Natural killer cell treated with Interleukin-12 subunit alpha and Interleukin-12 subunit beta and Interleukin-15 and Interleukin-18, amount 100 ng/mL, for 72 hours (primary cell): ENCODE measurements at regions not wholly inside any gene's neighbourhood (a gene's known extent, or its start where the extent isn't known, plus 50 kb on each side); places are given as distances from the start of the nearest gene placed in this dataset.
"Not testable (repeated sequence)": the region's sequence is repeated elsewhere in the genome, so short reads cannot be mapped to it uniquely, and the experiment has no call there.

Experiments used
- ATAC-seq, 2 donors: fragments of 150-1000 bp; cut with Tn5 transposase in 1 of 2; sonication (Bioruptor Pico), chemical (Tn5 transposase) in 1 of 2; 2 replicates each; pipeline ENCODE4 v1.10.0; 2021
- DNase-seq: peaks from one replicate; pipeline ENCODE4 v3.0.0; 2022; ENCODE audit warnings: low spot score
- H3K27ac Mint-ChIP-seq, 2 donors: 1 replicate in 1 of 2; 2 replicates in 1 of 2; pipeline ENCODE4 v1.8.0; 2022; ENCODE audit warnings: mixed read lengths in 2 of 2, mild to moderate bottlenecking in 1 of 2, moderate library complexity in 1 of 2
- H3K27me3 Mint-ChIP-seq, 2 donors: 1 replicate in 1 of 2; 2 replicates in 1 of 2; pipeline ENCODE4 v1.8.0; 2022; ENCODE audit warnings: mixed read lengths in 2 of 2
- H3K36me3 Mint-ChIP-seq: one replicate; pipeline ENCODE4 v1.8.0; 2022; ENCODE audit warnings: mixed read lengths
- H3K4me1 Mint-ChIP-seq, 2 donors: 1 replicate in 1 of 2; 2 replicates in 1 of 2; pipeline ENCODE4 v1.8.0; 2022; ENCODE audit warnings: low read depth in 2 of 2, mixed read lengths in 2 of 2, mild to moderate bottlenecking in 1 of 2
- H3K4me3 Mint-ChIP-seq: one replicate; pipeline ENCODE4 v1.8.0; 2022; ENCODE audit warnings: mixed read lengths
- H3K9me3 Mint-ChIP-seq: 2 replicates; pipeline ENCODE4 v1.8.0; 2022; ENCODE audit warnings: mixed read lengths

DNA sequence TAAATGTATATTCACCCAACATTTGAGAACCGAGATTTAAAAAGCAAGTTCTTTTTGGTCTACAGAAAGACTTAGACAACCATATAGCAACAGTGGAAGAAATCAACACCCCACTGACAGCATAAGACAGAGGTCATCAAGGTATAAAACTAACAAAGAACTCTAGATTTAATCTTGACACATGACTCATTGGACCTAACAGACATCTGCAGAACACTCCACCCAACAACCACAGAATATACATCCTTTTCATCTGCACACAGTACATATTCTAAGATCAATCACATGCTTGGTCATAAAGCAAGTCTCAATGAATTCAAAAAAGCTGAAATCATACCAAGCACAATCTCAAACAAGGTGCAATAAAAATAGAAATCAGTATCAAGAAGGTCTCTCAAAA lies 65.8 kb downstream of the SPIN4 start:
- H3K4me3 Mint-ChIP-seq, result no peak overlapping the region
- ATAC-seq (no peak), DNase-seq (no peak)
- peaks cover 2% of the 10 kb centered on the region for H3K36me3 Mint-ChIP-seq
- H3K4me1 Mint-ChIP-seq, result no peaks in the 10 kb centered on the region
- no peak overlapping the region for H3K27ac Mint-ChIP-seq
- H3K27me3 Mint-ChIP-seq, result no peaks in the 10 kb centered on the region
- H3K9me3 Mint-ChIP-seq, result peaks cover 4% of the 10 kb centered on the region

DNA sequence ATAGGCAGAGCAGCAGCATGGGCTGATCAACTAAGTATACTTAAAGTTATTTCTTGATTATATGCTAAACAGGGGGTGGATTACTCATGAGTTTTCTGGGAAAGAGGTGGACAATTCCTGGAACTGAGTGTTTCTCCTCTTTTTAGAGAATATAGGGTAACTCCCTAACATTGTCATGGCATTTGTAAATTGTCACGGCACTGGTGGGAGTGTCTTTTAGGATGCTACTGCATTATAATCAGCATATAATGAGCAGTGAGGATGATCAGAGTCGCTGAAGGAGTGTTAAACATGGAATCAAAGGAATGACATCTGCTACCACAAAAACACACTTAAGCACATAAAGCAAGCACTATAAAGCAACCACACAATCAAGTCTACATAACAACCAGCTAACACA lies 66.5 kb downstream of the SPIN4 start:
- Mint-ChIP-seq H3K36me3 (no peaks in the 10 kb centered on the region), H3K27ac (no peak overlapping the region)

GRCh38 chrX:63283348-63283747 lies 67.8 kb downstream of the SPIN4 start:
- no peaks in the 10 kb centered on the region for H3K36me3 Mint-ChIP-seq
- peaks cover 4% of the 10 kb centered on the region for H3K9me3 Mint-ChIP-seq
- ATAC-seq (no peak), DNase-seq (no peak)
- H3K4me3 Mint-ChIP-seq, result no peak overlapping the region
- no peaks in the 10 kb centered on the region for H3K27me3 Mint-ChIP-seq
- H3K27ac Mint-ChIP-seq, result no peak overlapping the region
- no peaks in the 10 kb centered on the region for H3K4me1 Mint-ChIP-seq

More for the DNA sequence above, 66.5 kb downstream of the SPIN4 start:
- Mint-ChIP-seq H3K27me3 (no peaks in the 10 kb centered on the region), H3K4me1 (no peaks in the 10 kb centered on the region), H3K9me3 (peaks cover 4% of the 10 kb centered on the region), H3K4me3 (no peak overlapping the region)
- DNase-seq, result no peak
- no peak for ATAC-seq

- no peaks in the 10 kb centered on the region for H3K36me3 Mint-ChIP-seq
- H3K27ac Mint-ChIP-seq, result no peak overlapping the region
- ATAC-seq (no peak), DNase-seq (no peak)
- H3K4me1 Mint-ChIP-seq, result no peaks in the 10 kb centered on the region
- peaks cover 4% of the 10 kb centered on the region for H3K9me3 Mint-ChIP-seq
- no peak overlapping the region for H3K4me3 Mint-ChIP-seq
- no peaks in the 10 kb centered on the region for H3K27me3 Mint-ChIP-seq
These were observed 68.3 kb downstream of the SPIN4 start for GRCh38 chrX:63282828-63283227.

DNA sequence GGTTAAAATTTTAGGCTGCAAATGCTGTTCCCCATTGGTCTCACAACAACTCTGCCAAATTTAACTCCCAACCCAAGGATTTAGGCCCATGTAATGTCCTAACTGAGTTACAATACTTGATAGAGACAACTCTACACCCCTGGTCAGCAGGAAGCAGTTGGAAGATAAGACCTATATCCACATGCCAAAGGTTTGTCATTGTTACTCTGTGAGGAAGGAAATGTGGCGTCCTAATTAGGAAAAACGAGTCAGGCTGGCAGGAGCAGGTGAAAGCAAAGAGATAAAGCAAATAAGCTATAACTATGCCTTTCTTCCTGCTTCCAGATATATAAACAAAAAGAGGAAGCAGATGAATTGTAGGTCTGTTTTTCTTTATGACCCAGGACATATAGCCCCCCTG lies 69.1 kb downstream of the SPIN4 start:
- no peak for ATAC-seq
- Mint-ChIP-seq H3K4me1 (no peaks in the 10 kb centered on the region), H3K9me3 (peaks cover 4% of the 10 kb centered on the region), H3K27me3 (no peaks in the 10 kb centered on the region), H3K27ac (no peak overlapping the region), H3K36me3 (no peaks in the 10 kb centered on the region), H3K4me3 (no peak overlapping the region)
- DNase-seq, result no peak

- Mint-ChIP-seq H3K36me3 (no peaks in the 10 kb centered on the region), H3K4me1 (no peaks in the 10 kb centered on the region), H3K27ac (no peak overlapping the region), H3K27me3 (no peaks in the 10 kb centered on the region), H3K4me3 (no peak overlapping the region), H3K9me3 (no peaks in the 10 kb centered on the region)
- ATAC-seq (no peak), DNase-seq (no peak)
These were observed 69.7 kb downstream of the SPIN4 start for GRCh38 chrX:63281465-63281864.

- H3K27ac Mint-ChIP-seq, H3K36me3 Mint-ChIP-seq, ATAC-seq, H3K4me1 Mint-ChIP-seq, H3K4me3 Mint-ChIP-seq, H3K27me3 Mint-ChIP-seq, H3K9me3 Mint-ChIP-seq, DNase-seq: not testable (repeated sequence)
These were observed 73.7 kb downstream of the SPIN4 start for GRCh38 chrX:63277394-63277793.

GRCh38 chrX:63275127-63275526 lies 76.0 kb downstream of the SPIN4 start:
- no peak for ATAC-seq
- Mint-ChIP-seq H3K36me3 (no peaks in the 10 kb centered on the region), H3K4me1 (no peaks in the 10 kb centered on the region), H3K9me3 (no peaks in the 10 kb centered on the region), H3K27ac (no peak overlapping the region), H3K4me3 (no peak overlapping the region), H3K27me3 (no peaks in the 10 kb centered on the region)
- DNase-seq, result no peak

GRCh38 chrX:63270873-63271272 lies 80.3 kb downstream of the SPIN4 start:
- Mint-ChIP-seq H3K27me3 (peaks cover 0 to 2% of the 10 kb centered on the region in 2 donors), H3K4me3 (no peak overlapping the region), H3K27ac (no peak overlapping the region), H3K4me1 (no peaks in the 10 kb centered on the region), H3K36me3 (no peaks in the 10 kb centered on the region), H3K9me3 (no peaks in the 10 kb centered on the region)
- DNase-seq (no peak), ATAC-seq (no peak)

GRCh38 chrX:63258144-63258543 lies 93.0 kb downstream of the SPIN4 start:
- Mint-ChIP-seq H3K36me3 (no peaks in the 10 kb centered on the region), H3K27ac (no peak overlapping the region), H3K9me3 (no peaks in the 10 kb centered on the region), H3K4me3 (no peak overlapping the region), H3K4me1 (no peaks in the 10 kb centered on the region), H3K27me3 (no peaks in the 10 kb centered on the region)
- no peak for ATAC-seq
- no peak for DNase-seq

GRCh38 chrX:63250253-63250868 lies 100.8 kb downstream of the SPIN4 start:
- peak; percentile 65 for DNase-seq
- Mint-ChIP-seq H3K36me3 (no peaks in the 10 kb centered on the region), H3K27me3 (no peaks in the 10 kb centered on the region), H3K4me3 (no peak overlapping the region), H3K4me1 (no peaks in the 10 kb centered on the region), H3K27ac (no peak overlapping the region), H3K9me3 (no peaks in the 10 kb centered on the region)
- peak; percentile 84 to 89 for ATAC-seq

DNA sequence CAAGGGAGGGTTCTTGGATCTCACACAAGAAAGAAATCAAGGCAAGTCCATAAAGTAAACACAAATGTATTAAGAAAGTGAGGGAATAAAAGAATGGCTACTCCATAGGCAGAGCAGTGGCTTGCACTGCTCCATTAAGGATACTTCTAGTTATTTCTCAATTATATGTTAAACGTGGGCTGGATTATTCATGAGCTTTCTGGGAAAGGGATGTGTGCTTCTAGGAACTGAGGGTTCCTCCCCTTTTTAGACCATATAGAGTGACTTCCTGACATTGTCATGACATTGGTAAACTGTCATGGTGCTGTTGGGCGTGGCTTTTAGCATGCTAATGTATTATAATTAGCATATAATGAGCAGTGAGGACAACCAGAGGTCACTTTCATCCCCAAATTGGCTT lies 108.4 kb downstream of the SPIN4 start:
- not testable (repeated sequence) for H3K4me1 Mint-ChIP-seq, H3K27ac Mint-ChIP-seq, H3K27me3 Mint-ChIP-seq, DNase-seq, H3K36me3 Mint-ChIP-seq, H3K9me3 Mint-ChIP-seq, H3K4me3 Mint-ChIP-seq, ATAC-seq

- not testable (repeated sequence) for ATAC-seq, H3K27ac Mint-ChIP-seq, H3K4me1 Mint-ChIP-seq, H3K36me3 Mint-ChIP-seq, H3K27me3 Mint-ChIP-seq, DNase-seq, H3K9me3 Mint-ChIP-seq, H3K4me3 Mint-ChIP-seq
These were observed 115.2 kb downstream of the SPIN4 start for GRCh38 chrX:63235963-63236362.

GRCh38 chrX:63233013-63233412 lies 118.1 kb downstream of the SPIN4 start:
- not testable (repeated sequence) for H3K27me3 Mint-ChIP-seq, H3K4me1 Mint-ChIP-seq, H3K9me3 Mint-ChIP-seq, H3K4me3 Mint-ChIP-seq, H3K27ac Mint-ChIP-seq, DNase-seq, H3K36me3 Mint-ChIP-seq, ATAC-seq

GRCh38 chrX:63218202-63218601 lies 132.9 kb downstream of the SPIN4 start:
- H3K27me3 Mint-ChIP-seq, H3K9me3 Mint-ChIP-seq, H3K36me3 Mint-ChIP-seq, H3K27ac Mint-ChIP-seq, ATAC-seq, H3K4me3 Mint-ChIP-seq, DNase-seq, H3K4me1 Mint-ChIP-seq: not testable (repeated sequence)
